ACC112 (cell line): ENCODE measurements at regions not wholly inside any gene's neighbourhood (a gene's known extent, or its start where the extent isn't known, plus 50 kb on each side); places are given as distances from the start of the nearest gene placed in this dataset.

ENCODE experiments used
- H2AFZ ChIP-seq: fragments of 200-600 bp; sonication (generic); one replicate; pipeline ENCODE4 v1.6.0; 2017; ENCODE audit warnings: antibody characterized with exemption, low read length; ENCODE audit not compliant: unreplicated experiment
- H3K27ac ChIP-seq: fragments of 200-600 bp; sonication (generic); 2 replicates; pipeline ENCODE4 v1.5.1; 2014; ENCODE audit warnings: low read depth, mild to moderate bottlenecking, antibody characterized with exemption, low read length, moderate library complexity
- H3K27me3 ChIP-seq: fragments of 200-600 bp; sonication (generic); 2 replicates; pipeline ENCODE4 v1.6.1; 2014; ENCODE audit warnings: mild to moderate bottlenecking, antibody characterized with exemption, low read length, moderate library complexity, mixed read lengths; ENCODE audit not compliant: insufficient read depth
- H3K36me3 ChIP-seq: fragments of 200-600 bp; sonication (generic); 2 replicates; pipeline ENCODE4 v1.6.1; 2016; ENCODE audit warnings: mild to moderate bottlenecking, antibody characterized with exemption, low read length, moderate library complexity, mixed read lengths; ENCODE audit not compliant: insufficient read depth
- H3K4me1 ChIP-seq: fragments of 200-600 bp; sonication (generic); one replicate; pipeline ENCODE4 v1.6.1; 2016; ENCODE audit warnings: low read length, mixed read lengths; ENCODE audit not compliant: insufficient read depth, unreplicated experiment, control insufficient read depth
- H3K4me3 ChIP-seq: fragments of 200-600 bp; sonication (generic); 2 replicates; pipeline ENCODE4 v1.5.1; 2014; ENCODE audit warnings: mild to moderate bottlenecking, low read depth, low read length
- H3K79me2 ChIP-seq: fragments of 200-600 bp; sonication (generic); one replicate; pipeline ENCODE4 v1.6.0; 2016; ENCODE audit warnings: low read length; ENCODE audit not compliant: control insufficient read depth, unreplicated experiment, insufficient read depth

GRCh38 chr5:167696558-167697314 is 594.7 kb upstream of the WWC1 start:
- no peak overlapping the region for H2AFZ ChIP-seq
- H3K27me3 ChIP-seq, result no peaks in the 10 kb centered on the region
- no peak overlapping the region for H3K4me3 ChIP-seq
- no peaks in the 10 kb centered on the region for H3K79me2 ChIP-seq
- no peaks in the 10 kb centered on the region for H3K36me3 ChIP-seq
- H3K4me1 ChIP-seq, result peaks cover 27% of the 10 kb centered on the region
- no peak overlapping the region for H3K27ac ChIP-seq

GRCh38 chr5:167699432-167699831 is 592.0 kb upstream of the WWC1 start:
- Histone ChIP-seq H3K79me2 (no peaks in the 10 kb centered on the region), H3K27ac (peak overlapping the region; percentile 100), H2AFZ (peak overlapping the region; percentile 82), H3K4me3 (peak overlapping the region; percentile 49; the same call in 1 of the 2 replicates), H3K4me1 (peaks cover 32% of the 10 kb centered on the region), H3K36me3 (no peaks in the 10 kb centered on the region), H3K27me3 (no peaks in the 10 kb centered on the region)

- H3K79me2 ChIP-seq, result no peaks in the 10 kb centered on the region
- no peaks in the 10 kb centered on the region for H3K27me3 ChIP-seq
- no peak overlapping the region for H3K4me3 ChIP-seq
- no peak overlapping the region for H3K27ac ChIP-seq
- no peak overlapping the region for H2AFZ ChIP-seq
- H3K4me1 ChIP-seq, result peaks cover 32% of the 10 kb centered on the region
- no peaks in the 10 kb centered on the region for H3K36me3 ChIP-seq
Measured at GRCh38 chr5:167701051-167701450, 590.4 kb upstream of the WWC1 start.

- Histone ChIP-seq H3K4me3 (no peak overlapping the region), H3K36me3 (no peaks in the 10 kb centered on the region), H3K79me2 (no peaks in the 10 kb centered on the region), H2AFZ (peak overlapping the region; percentile 23), H3K4me1 (peaks cover 32% of the 10 kb centered on the region), H3K27me3 (no peaks in the 10 kb centered on the region), H3K27ac (no peak overlapping the region)
Measured at GRCh38 chr5:167702014-167702413, 589.4 kb upstream of the WWC1 start.

DNA sequence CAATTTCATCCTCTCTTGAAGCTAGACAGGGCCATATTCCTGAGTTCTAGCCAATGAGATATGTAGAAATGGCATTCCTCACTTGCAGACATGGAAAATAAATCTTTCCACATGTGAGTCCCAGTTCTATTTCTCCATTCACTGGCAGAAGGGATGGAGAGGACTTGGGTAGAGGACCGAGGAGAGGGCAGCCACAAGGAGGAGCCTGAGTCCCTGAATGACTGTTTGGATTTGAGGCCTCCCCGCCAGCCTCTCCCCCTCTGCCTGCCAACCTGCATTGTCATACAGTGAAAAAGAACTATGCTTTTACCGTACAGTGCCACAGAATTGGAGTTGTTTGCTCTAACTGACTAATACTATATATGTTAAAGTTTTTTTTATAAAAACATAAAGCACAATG is 583.0 kb upstream of the WWC1 start:
- H2AFZ ChIP-seq, result no peak overlapping the region
- no peak overlapping the region for H3K4me3 ChIP-seq
- H3K4me1 ChIP-seq, result no peaks in the 10 kb centered on the region
- no peaks in the 10 kb centered on the region for H3K27me3 ChIP-seq
- no peak overlapping the region for H3K27ac ChIP-seq
- no peaks in the 10 kb centered on the region for H3K36me3 ChIP-seq
- H3K79me2 ChIP-seq, result no peaks in the 10 kb centered on the region

DNA sequence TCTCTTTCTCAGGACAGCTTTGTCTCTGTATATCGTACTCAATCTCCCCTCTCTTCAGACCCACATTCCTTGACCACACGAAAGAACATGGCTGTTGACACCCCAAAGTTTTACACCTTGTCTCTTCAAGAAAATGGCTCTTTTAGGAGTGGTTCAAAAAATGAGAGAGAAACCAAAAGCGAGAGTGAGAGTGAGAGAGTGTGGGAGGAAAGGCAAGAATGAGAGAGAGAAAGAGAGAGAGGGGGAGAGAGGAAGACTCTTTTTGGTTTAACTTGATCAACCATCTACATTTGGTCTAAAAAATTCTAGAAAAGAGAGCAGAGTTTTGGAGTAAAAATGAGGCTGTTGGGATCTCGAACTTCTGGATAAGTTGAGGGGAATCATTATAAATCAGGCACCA is 581.8 kb upstream of the WWC1 start:
- no peaks in the 10 kb centered on the region for H3K36me3 ChIP-seq
- no peak overlapping the region for H3K4me3 ChIP-seq
- no peak overlapping the region for H2AFZ ChIP-seq
- H3K79me2 ChIP-seq, result no peaks in the 10 kb centered on the region
- H3K27ac ChIP-seq, result no peak overlapping the region
- H3K27me3 ChIP-seq, result no peaks in the 10 kb centered on the region
- H3K4me1 ChIP-seq, result no peaks in the 10 kb centered on the region

- no peaks in the 10 kb centered on the region for H3K79me2 ChIP-seq
- H2AFZ ChIP-seq, result no peak overlapping the region
- H3K27me3 ChIP-seq, result no peaks in the 10 kb centered on the region
- H3K27ac ChIP-seq, result no peak overlapping the region
- H3K4me1 ChIP-seq, result no peaks in the 10 kb centered on the region
- H3K4me3 ChIP-seq, result no peak overlapping the region
- no peaks in the 10 kb centered on the region for H3K36me3 ChIP-seq
Measured at GRCh38 chr5:167710444-167711073, 580.9 kb upstream of the WWC1 start.

DNA sequence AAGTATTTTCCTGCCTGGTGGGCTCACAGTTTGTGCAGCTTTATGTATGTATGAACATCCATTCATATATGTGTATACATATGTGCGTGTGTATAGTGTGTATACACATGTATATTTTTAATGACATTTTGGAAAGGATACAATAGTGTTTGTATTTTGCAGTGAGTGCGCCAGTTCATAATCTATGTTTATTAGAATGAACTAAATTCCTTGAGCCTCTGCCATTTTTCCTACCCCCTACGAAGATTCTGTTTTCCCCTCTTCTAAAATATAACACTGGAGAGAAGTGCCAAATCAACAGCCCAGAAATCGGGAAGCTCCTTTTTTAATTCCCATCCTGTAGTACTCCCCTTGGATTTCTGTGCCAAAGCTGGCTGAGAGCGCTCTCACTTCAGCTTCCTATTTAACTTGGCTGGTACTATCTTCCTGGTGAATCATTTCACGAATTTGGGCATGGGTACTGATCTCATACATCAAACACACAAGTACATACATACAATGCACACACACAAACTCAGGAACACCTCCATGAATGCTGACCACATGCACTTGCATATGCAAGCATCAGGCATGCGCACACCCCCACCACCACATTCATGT is 578.4 kb upstream of the WWC1 start:
- H3K79me2 ChIP-seq, result no peaks in the 10 kb centered on the region
- no peaks in the 10 kb centered on the region for H3K27me3 ChIP-seq
- H3K36me3 ChIP-seq, result no peaks in the 10 kb centered on the region
- no peaks in the 10 kb centered on the region for H3K4me1 ChIP-seq
- no peak overlapping the region for H3K4me3 ChIP-seq
- no peak overlapping the region for H2AFZ ChIP-seq
- no peak overlapping the region for H3K27ac ChIP-seq

DNA sequence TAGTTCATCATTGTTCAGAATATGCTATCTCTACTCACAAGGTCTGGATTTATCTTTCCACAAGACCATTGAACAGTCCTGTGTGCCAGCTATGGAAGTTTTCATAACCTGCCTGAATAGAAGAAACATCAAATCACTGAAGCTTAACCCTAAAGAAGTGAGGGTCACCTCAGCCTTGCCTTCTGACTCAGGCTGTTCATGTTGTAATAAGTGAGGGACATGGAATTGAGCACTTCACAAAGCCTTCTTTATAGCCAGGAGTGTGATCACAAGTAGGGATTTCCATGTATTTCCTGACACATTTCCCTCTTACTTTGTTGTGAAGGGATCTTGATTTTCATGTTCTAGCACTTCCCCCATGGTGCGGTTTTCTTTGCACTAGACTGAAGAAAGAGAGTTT is 577.5 kb upstream of the WWC1 start:
- no peaks in the 10 kb centered on the region for H3K36me3 ChIP-seq
- no peaks in the 10 kb centered on the region for H3K27me3 ChIP-seq
- H3K4me3 ChIP-seq, result no peak overlapping the region
- H3K27ac ChIP-seq, result no peak overlapping the region
- no peaks in the 10 kb centered on the region for H3K79me2 ChIP-seq
- H2AFZ ChIP-seq, result no peak overlapping the region
- H3K4me1 ChIP-seq, result no peaks in the 10 kb centered on the region

GRCh38 chr5:167716126-167716775 is 575.2 kb upstream of the WWC1 start:
- no peak overlapping the region for H3K27ac ChIP-seq
- H3K27me3 ChIP-seq, result no peaks in the 10 kb centered on the region
- H3K79me2 ChIP-seq, result no peaks in the 10 kb centered on the region
- no peak overlapping the region for H2AFZ ChIP-seq
- no peaks in the 10 kb centered on the region for H3K4me1 ChIP-seq
- no peaks in the 10 kb centered on the region for H3K36me3 ChIP-seq
- no peak overlapping the region for H3K4me3 ChIP-seq
